GM12874 (cell line): ENCODE measurements at regions not wholly inside any gene's neighbourhood (a gene's known extent, or its start where the extent isn't known, plus 50 kb on each side); places are given as distances from the start of the nearest gene placed in this dataset.

Experiments
- TF ChIP-seq, protein P1 (sequence below): IDR thresholded peaks from 2 replicates; pipeline ENCODE4 v1.5.1; 2011; ENCODE audit warnings: low read depth, mild to moderate bottlenecking, control low read depth, low read length, moderate library complexity; ENCODE audit not compliant: insufficient read depth

DNA sequence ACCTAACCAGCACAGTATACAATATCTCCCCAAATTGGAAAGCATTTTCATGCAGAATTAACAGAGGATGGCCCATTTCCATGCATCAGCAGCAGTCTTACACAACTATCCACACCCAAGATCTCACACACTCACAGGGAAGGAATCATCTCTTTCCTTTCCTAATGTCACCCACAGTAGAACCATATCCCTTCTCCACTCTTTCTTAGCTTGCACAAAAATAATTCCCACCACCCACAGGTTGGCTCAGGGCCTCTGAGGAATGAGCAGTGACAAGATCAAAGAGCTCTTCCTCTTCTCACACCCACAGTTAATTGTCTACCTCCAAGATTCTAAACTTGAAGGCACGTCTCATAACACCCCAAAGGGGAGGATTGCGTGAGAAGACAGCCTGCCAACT is 217.7 kb upstream of the VEGFC start:
- TF ChIP-seq, protein P1, sequence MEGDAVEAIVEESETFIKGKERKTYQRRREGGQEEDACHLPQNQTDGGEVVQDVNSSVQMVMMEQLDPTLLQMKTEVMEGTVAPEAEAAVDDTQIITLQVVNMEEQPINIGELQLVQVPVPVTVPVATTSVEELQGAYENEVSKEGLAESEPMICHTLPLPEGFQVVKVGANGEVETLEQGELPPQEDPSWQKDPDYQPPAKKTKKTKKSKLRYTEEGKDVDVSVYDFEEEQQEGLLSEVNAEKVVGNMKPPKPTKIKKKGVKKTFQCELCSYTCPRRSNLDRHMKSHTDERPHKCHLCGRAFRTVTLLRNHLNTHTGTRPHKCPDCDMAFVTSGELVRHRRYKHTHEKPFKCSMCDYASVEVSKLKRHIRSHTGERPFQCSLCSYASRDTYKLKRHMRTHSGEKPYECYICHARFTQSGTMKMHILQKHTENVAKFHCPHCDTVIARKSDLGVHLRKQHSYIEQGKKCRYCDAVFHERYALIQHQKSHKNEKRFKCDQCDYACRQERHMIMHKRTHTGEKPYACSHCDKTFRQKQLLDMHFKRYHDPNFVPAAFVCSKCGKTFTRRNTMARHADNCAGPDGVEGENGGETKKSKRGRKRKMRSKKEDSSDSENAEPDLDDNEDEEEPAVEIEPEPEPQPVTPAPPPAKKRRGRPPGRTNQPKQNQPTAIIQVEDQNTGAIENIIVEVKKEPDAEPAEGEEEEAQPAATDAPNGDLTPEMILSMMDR = no peak

DNA sequence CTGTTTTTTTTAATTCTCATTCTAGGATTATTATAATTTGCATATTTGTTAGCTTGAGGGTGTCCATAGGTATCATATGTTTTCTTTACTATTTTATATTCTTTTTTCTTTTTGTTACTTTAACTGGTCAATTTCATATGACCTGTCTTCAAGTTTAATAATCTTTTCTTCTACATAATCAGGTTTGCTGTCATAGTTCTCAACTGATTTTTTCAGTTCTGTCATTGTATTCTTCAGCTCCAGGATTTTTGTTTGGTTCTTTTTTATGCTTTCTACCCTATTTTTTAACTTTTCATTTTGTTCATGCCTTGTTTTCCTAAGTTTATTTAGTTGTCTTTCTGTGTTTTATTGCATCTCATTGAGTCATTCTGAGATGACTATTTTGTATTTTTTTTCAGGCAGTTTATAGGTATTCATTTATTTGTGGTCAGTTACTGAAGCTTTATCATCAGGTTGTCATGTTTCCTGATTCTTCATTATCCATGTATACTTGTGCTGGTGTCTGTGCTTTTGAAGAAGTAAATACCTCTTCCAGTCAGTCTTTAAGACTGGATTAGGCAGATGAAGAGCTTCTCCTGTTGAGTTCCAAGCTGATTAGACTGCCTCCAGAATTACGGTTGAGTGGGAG is 220.3 kb upstream of the VEGFC start:
- TF ChIP-seq, protein P1 = no peak

DNA sequence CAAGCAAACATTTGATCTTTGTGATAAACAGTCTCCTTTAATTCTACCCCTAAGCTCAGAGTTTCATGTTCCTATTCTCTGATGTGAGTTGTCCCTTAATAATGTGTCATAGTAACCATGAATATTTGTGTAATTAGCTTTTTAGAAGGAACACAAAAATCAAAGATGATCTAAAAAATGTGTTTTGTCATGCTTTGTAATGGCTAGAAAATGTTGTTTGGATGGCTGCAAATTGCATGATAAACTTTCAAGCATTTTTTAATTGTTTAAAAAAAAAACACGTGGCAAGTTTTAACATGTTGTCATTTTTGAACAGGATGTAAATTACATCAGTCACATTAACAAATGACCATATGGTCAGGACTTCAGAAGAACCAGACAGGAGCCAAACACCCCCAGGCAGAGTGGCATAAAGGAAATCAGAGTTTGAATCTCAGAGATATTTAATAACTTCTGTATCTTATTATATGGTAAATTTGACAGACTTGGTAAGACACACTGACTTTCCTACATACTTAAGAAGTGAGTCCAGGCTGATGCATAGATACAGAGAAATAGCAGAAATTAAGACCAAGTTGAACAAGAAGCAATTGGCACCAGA is 223.9 kb upstream of the VEGFC start:
- TF ChIP-seq, protein P1 = no peak

DNA sequence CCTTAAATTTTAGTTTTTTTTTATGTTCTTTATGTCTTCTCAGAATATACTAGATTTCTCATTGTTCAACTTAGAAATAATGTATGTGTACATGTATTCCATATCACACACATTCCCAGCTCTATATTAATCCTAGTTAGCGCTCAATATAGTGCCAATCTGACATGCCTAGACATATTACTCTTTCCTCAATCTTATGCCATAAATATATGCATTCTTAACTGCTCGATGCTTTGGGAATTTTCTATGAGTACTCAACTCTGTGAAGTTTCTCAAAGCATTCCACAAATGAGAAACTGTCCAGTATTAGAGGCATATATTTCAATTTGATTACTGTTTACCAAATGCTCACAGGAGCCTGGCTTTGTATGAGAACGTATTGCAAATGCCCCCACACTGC is 231.2 kb upstream of the VEGFC start:
- TF ChIP-seq, protein P1 = no peak

DNA sequence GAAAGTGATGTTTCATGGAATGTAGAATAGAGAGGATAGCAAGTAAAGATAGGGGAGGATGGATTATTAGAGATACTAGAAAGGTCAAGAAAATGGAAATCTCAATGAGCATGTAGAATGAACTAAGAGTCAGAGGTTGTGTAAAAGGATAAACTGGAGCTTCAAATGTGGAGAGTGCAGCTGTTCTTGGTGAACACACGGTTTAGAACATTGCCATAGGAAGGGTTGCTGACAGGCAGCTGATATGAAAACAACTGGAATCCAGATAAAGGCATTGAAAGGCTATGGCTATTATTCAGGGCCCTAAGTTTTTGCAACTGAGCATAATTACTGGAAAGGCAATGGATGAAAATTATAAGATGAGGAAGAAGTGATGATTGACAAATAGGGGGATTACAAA is 239.6 kb upstream of the VEGFC start:
- TF ChIP-seq, protein P1 = no peak

DNA sequence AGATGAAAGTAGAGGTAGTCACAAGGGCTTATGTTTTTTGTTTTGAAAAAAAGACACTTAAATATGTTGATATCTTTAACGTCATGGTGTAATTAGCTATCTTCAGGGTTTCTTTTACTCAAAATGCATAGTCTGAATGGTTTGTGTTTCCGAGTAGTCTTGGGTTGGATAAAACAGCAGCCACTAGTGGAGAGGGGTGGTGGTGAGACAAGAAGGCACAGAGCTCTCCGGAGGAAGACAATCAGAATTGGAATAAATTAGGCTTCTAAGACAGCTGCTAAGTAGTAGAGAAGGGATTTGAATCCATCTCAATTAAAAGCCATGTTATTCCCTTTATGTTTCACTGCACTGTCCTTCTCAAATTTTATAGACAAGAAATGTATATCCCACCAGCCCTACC is 240.4 kb upstream of the VEGFC start:
- TF ChIP-seq, protein P1 = no peak

DNA sequence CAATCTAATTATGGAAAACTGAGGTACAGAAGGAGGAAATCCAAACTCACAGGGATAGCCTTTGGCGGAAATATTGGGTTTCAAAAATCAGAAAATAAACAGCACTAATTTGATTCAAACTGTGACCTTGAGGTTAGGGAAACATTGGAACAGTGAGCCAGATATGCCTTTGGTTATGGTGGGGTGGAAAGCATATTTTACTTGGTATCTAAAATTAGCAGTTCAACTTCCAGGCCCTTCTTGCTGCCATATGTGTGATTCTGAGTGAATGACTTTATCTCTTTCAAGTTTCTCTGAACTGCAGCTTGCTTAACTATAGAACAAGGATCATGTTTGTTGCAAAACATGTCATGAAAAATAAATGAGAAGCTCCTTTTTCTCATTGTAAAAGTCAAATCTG is 240.9 kb upstream of the VEGFC start:
- TF ChIP-seq, protein P1 = no peak
